ENCODE measurements at regions not wholly inside any gene's neighbourhood (a gene's known extent, or its start where the extent isn't known, plus 50 kb on each side); places are given as distances from the start of the nearest gene placed in this dataset.
A peak's percentile ranks its signal among the peaks of the same experiment; 100 is the strongest.

GRCh38 chr2:18105929-18106328 lies 227.5 kb downstream of the KCNS3 start:
- intact Hi-C loops (cut with micrococcal nuclease), result no loop called here

GRCh38 chr2:18104595-18105224 lies 226.2 kb downstream of the KCNS3 start:
- intact Hi-C loops (cut with micrococcal nuclease), result no loop called here
- Histone ChIP-seq H3K27ac (ENCODE audit: low read depth, low read length) (no peak overlapping the region), H3K4me1 (ENCODE audit: insufficient read depth, low read length) (no peaks in the 10 kb centered on the region), H3K36me3 (ENCODE audit: insufficient read depth, low read length) (no peaks in the 10 kb centered on the region), H3K27me3 (ENCODE audit: insufficient read depth, low read length) (no peaks in the 10 kb centered on the region), H3K4me3 (ENCODE audit: low read length in 2 of 2) (no peak overlapping the region), H3K9me3 (ENCODE audit: control insufficient read depth in 1 of 2, low read length in 2 of 2) (no peaks in the 10 kb centered on the region)
- no peak for DNase-seq
- Mint-ChIP-seq H3K9me3 (peaks cover 0 to 3% (median 0%) of the 10 kb centered on the region in 8 donors), H3K27ac (no peak overlapping the region), H3K4me1 (no peaks in the 10 kb centered on the region), H3K36me3 (no peaks in the 10 kb centered on the region), H3K27me3 (peaks cover 0 to 2% of the 10 kb centered on the region in 2 donors), H3K4me3 (no peak overlapping the region)
- POLR2A ChIA-PET (ENCODE audit: partially characterized antibody), result no interaction called here
- CTCF ChIA-PET (ENCODE audit: partially characterized antibody), result no interaction called here

More at GRCh38 chr2:18105929-18106328, 227.5 kb downstream of the KCNS3 start:
- Mint-ChIP-seq H3K27me3 (peaks cover 0 to 4% of the 10 kb centered on the region in 2 donors), H3K27ac (no peak overlapping the region), H3K36me3 (no peaks in the 10 kb centered on the region), H3K9me3 (peaks cover 0 to 3% (median 0%) of the 10 kb centered on the region in 8 donors), H3K4me1 (no peaks in the 10 kb centered on the region), H3K4me3 (no peak overlapping the region)
- H3K4me1 ChIP-seq (ENCODE audit: insufficient read depth, low read length), result no peaks in the 10 kb centered on the region
- ChIA-PET POLR2A (ENCODE audit: partially characterized antibody) (no interaction called here), CTCF (ENCODE audit: partially characterized antibody) (no interaction called here)
- no peaks in the 10 kb centered on the region for H3K36me3 ChIP-seq (ENCODE audit: insufficient read depth, low read length)
- no peak overlapping the region for H3K27ac ChIP-seq (ENCODE audit: low read depth, low read length)
- no peak overlapping the region for H3K4me3 ChIP-seq (ENCODE audit: low read length in 2 of 2)
- no peaks in the 10 kb centered on the region for H3K9me3 ChIP-seq (ENCODE audit: control insufficient read depth in 1 of 2, low read length in 2 of 2)
- no peaks in the 10 kb centered on the region for H3K27me3 ChIP-seq (ENCODE audit: insufficient read depth, low read length)
- DNase-seq, result no peak

- intact Hi-C loops (cut with micrococcal nuclease), result no loop called here
- Histone ChIP-seq H3K27me3 (ENCODE audit: insufficient read depth, low read length) (no peaks in the 10 kb centered on the region), H3K27ac (ENCODE audit: low read depth, low read length) (no peak overlapping the region), H3K36me3 (ENCODE audit: insufficient read depth, low read length) (no peaks in the 10 kb centered on the region), H3K4me3 (ENCODE audit: low read length in 2 of 2) (no peak overlapping the region), H3K9me3 (ENCODE audit: control insufficient read depth in 1 of 2, low read length in 2 of 2) (no peaks in the 10 kb centered on the region), H3K4me1 (ENCODE audit: insufficient read depth, low read length) (no peaks in the 10 kb centered on the region)
- no peak overlapping the region for H3K4me3 Mint-ChIP-seq
- H3K36me3 Mint-ChIP-seq, result no peaks in the 10 kb centered on the region
- POLR2A ChIA-PET (ENCODE audit: partially characterized antibody), result no interaction called here
- no peak for DNase-seq
- no peaks in the 10 kb centered on the region for H3K4me1 Mint-ChIP-seq
- CTCF ChIA-PET (ENCODE audit: partially characterized antibody), result no interaction called here
- no peaks in the 10 kb centered on the region for H3K27me3 Mint-ChIP-seq
- H3K27ac Mint-ChIP-seq, result no peak overlapping the region
- H3K9me3 Mint-ChIP-seq, result peaks cover 0 to 3% (median 0%) of the 10 kb centered on the region in 8 donors
Observed at GRCh38 chr2:18096836-18097405, 218.5 kb downstream of the KCNS3 start.

- Mint-ChIP-seq H3K4me1 (no peaks in the 10 kb centered on the region), H3K9me3 (peaks cover 0 to 3% (median 0%) of the 10 kb centered on the region in 8 donors), H3K27me3 (no peaks in the 10 kb centered on the region), H3K36me3 (no peaks in the 10 kb centered on the region), H3K4me3 (no peak overlapping the region), H3K27ac (peak overlapping the region in 1 of 7 donors; percentile 4)
- Histone ChIP-seq H3K36me3 (ENCODE audit: insufficient read depth, low read length) (no peaks in the 10 kb centered on the region), H3K4me1 (ENCODE audit: insufficient read depth, low read length) (no peaks in the 10 kb centered on the region), H3K27ac (ENCODE audit: low read depth, low read length) (no peak overlapping the region), H3K9me3 (ENCODE audit: control insufficient read depth in 1 of 2, low read length in 2 of 2) (no peaks in the 10 kb centered on the region), H3K27me3 (ENCODE audit: insufficient read depth, low read length) (no peaks in the 10 kb centered on the region), H3K4me3 (ENCODE audit: low read length in 2 of 2) (no peak overlapping the region)
- intact Hi-C loops (cut with micrococcal nuclease), result no loop called here
- POLR2A ChIA-PET (ENCODE audit: partially characterized antibody), result no interaction called here
- DNase-seq, result no peak
- CTCF ChIA-PET (ENCODE audit: partially characterized antibody), result no interaction called here
Observed at GRCh38 chr2:18094277-18094676, 215.8 kb downstream of the KCNS3 start.

GRCh38 chr2:18093196-18093595 lies 214.7 kb downstream of the KCNS3 start:
- ChIA-PET CTCF (ENCODE audit: partially characterized antibody) (no interaction called here), POLR2A (ENCODE audit: partially characterized antibody) (no interaction called here)
- H3K27me3 ChIP-seq (ENCODE audit: insufficient read depth, low read length), result no peaks in the 10 kb centered on the region
- H3K27ac Mint-ChIP-seq, result no peak overlapping the region
- H3K4me3 Mint-ChIP-seq, result no peak overlapping the region
- no peak overlapping the region for H3K4me3 ChIP-seq (ENCODE audit: low read length in 2 of 2)
- H3K9me3 ChIP-seq (ENCODE audit: control insufficient read depth in 1 of 2, low read length in 2 of 2), result no peaks in the 10 kb centered on the region
- no peaks in the 10 kb centered on the region for H3K4me1 Mint-ChIP-seq
- intact Hi-C loops (cut with micrococcal nuclease), result no loop called here
- H3K9me3 Mint-ChIP-seq, result peaks cover 0 to 4% (median under 1%) of the 10 kb centered on the region in 8 donors
- no peaks in the 10 kb centered on the region for H3K4me1 ChIP-seq (ENCODE audit: insufficient read depth, low read length)
- no peaks in the 10 kb centered on the region for H3K36me3 Mint-ChIP-seq
- no peak overlapping the region for H3K27ac ChIP-seq (ENCODE audit: low read depth, low read length)
- no peaks in the 10 kb centered on the region for H3K27me3 Mint-ChIP-seq
- no peak for DNase-seq
- no peaks in the 10 kb centered on the region for H3K36me3 ChIP-seq (ENCODE audit: insufficient read depth, low read length)

GRCh38 chr2:18092760-18093159 lies 214.3 kb downstream of the KCNS3 start:
- H3K27me3 Mint-ChIP-seq, result no peaks in the 10 kb centered on the region
- Histone ChIP-seq H3K27me3 (ENCODE audit: insufficient read depth, low read length) (no peaks in the 10 kb centered on the region), H3K36me3 (ENCODE audit: insufficient read depth, low read length) (no peaks in the 10 kb centered on the region), H3K27ac (ENCODE audit: low read depth, low read length) (no peak overlapping the region), H3K9me3 (ENCODE audit: control insufficient read depth in 1 of 2, low read length in 2 of 2) (no peaks in the 10 kb centered on the region), H3K4me1 (ENCODE audit: insufficient read depth, low read length) (no peaks in the 10 kb centered on the region), H3K4me3 (ENCODE audit: low read length in 2 of 2) (no peak overlapping the region)
- H3K27ac Mint-ChIP-seq, result no peak overlapping the region
- ChIA-PET CTCF (ENCODE audit: partially characterized antibody) (no interaction called here), POLR2A (ENCODE audit: partially characterized antibody) (no interaction called here)
- intact Hi-C loops (cut with micrococcal nuclease), result no loop called here
- H3K4me3 Mint-ChIP-seq, result no peak overlapping the region
- peaks cover 0 to 6% (median under 1%) of the 10 kb centered on the region in 8 donors for H3K9me3 Mint-ChIP-seq
- no peak for DNase-seq
- H3K4me1 Mint-ChIP-seq, result no peaks in the 10 kb centered on the region
- no peaks in the 10 kb centered on the region for H3K36me3 Mint-ChIP-seq

- Histone ChIP-seq H3K4me1 (ENCODE audit: insufficient read depth, low read length) (no peaks in the 10 kb centered on the region), H3K27me3 (ENCODE audit: insufficient read depth, low read length) (no peaks in the 10 kb centered on the region), H3K36me3 (ENCODE audit: insufficient read depth, low read length) (no peaks in the 10 kb centered on the region), H3K4me3 (ENCODE audit: low read length in 2 of 2) (no peak overlapping the region), H3K27ac (ENCODE audit: low read depth, low read length) (no peak overlapping the region), H3K9me3 (ENCODE audit: control insufficient read depth in 1 of 2, low read length in 2 of 2) (no peaks in the 10 kb centered on the region)
- H3K27ac Mint-ChIP-seq, result no peak overlapping the region
- H3K36me3 Mint-ChIP-seq, result no peaks in the 10 kb centered on the region
- no peak overlapping the region for H3K4me3 Mint-ChIP-seq
- intact Hi-C loops (cut with micrococcal nuclease), result no loop called here
- no peak for DNase-seq
- CTCF ChIA-PET (ENCODE audit: partially characterized antibody), result no interaction called here
- POLR2A ChIA-PET (ENCODE audit: partially characterized antibody), result no interaction called here
- H3K4me1 Mint-ChIP-seq, result no peaks in the 10 kb centered on the region
- H3K9me3 Mint-ChIP-seq, result peaks cover 0 to 10% (median 4%) of the 10 kb centered on the region in 8 donors
- no peaks in the 10 kb centered on the region for H3K27me3 Mint-ChIP-seq
Observed at GRCh38 chr2:18085593-18085992, 207.1 kb downstream of the KCNS3 start.
